ENCODE measurements at regions not wholly inside any gene's neighbourhood (a gene's known extent, or its start where the extent isn't known, plus 50 kb on each side); places are given as distances from the start of the nearest gene placed in this dataset.
A peak's percentile ranks its signal among the peaks of the same experiment; 100 is the strongest.
"Not testable (repeated sequence)": the region's sequence is repeated elsewhere in the genome, so short reads cannot be mapped to it uniquely, and the experiment has no call there.

GRCh38 chr12:130004310-130004877, 100.6 kb upstream of the TMEM132D start:
- H2AK5ac ChIP-seq (ENCODE audit: low read depth, low read length); H3K36me3 ChIP-seq (replicated peaks in 1 of 2; ENCODE audit: control insufficient read depth in 2 of 2, insufficient read depth in 2 of 2, low read length in 2 of 2); H3K9me3 ChIP-seq (replicated peaks in 1 of 2; ENCODE audit: control insufficient read depth in 2 of 2, insufficient read depth in 1 of 2, low read depth in 1 of 2, low read length in 2 of 2); H3K18ac ChIP-seq (ENCODE audit: low read length); H4K8ac ChIP-seq (ENCODE audit: low read depth, low read length); DNase-seq (ENCODE audit: low spot score); H3K4me3 ChIP-seq (ENCODE audit: low read length in 2 of 2); H4K91ac ChIP-seq (ENCODE audit: low read depth, low read length, poor library complexity); H2AFZ ChIP-seq (ENCODE audit: low read length); H2BK12ac ChIP-seq (ENCODE audit: low read length); H3K27ac ChIP-seq (replicated peaks; ENCODE audit: low read length); H3K4me2 ChIP-seq (ENCODE audit: insufficient read depth, low read length, poor library complexity, severe bottlenecking); H2BK5ac ChIP-seq (ENCODE audit: low read length); H3K27me3 ChIP-seq (ENCODE audit: control insufficient read depth in 3 of 3, insufficient read depth in 3 of 3, low read depth in 1 of 3, low read length in 3 of 3); H3K4ac ChIP-seq (ENCODE audit: low read length); H3K79me1 ChIP-seq (ENCODE audit: low read depth, low read length); H3K14ac ChIP-seq (ENCODE audit: low read length); H2BK15ac ChIP-seq (ENCODE audit: low read length); H2BK120ac ChIP-seq (ENCODE audit: low read depth, low read length); H3K23ac ChIP-seq (ENCODE audit: low read depth, low read length, poor library complexity); H3K9ac ChIP-seq (ENCODE audit: low read depth, low read length, poor library complexity); H3K4me1 ChIP-seq (ENCODE audit: control insufficient read depth in 2 of 2, insufficient read depth in 1 of 2, low read depth in 1 of 2, low read length in 2 of 2): not testable (repeated sequence)
- no CpG with 5 or more reads among the region's 4 CpGs for WGBS, 2 donors (ENCODE audit: extremely low coverage in 2 of 2, insufficient read length in 2 of 2, insufficient replicate concordance in 1 of 2)

GRCh38 chr12:130007771-130008170, 103.9 kb upstream of the TMEM132D start:
- no peak overlapping the region for H2AK5ac ChIP-seq (ENCODE audit: low read depth, low read length)
- no peak overlapping the region for H4K8ac ChIP-seq (ENCODE audit: low read depth, low read length)
- no peak overlapping the region for H3K4ac ChIP-seq (ENCODE audit: low read length)
- H3K4me3 ChIP-seq (ENCODE audit: low read length in 2 of 2): no peak overlapping the region
- H3K9ac ChIP-seq (ENCODE audit: low read depth, low read length, poor library complexity): no peak overlapping the region
- H2BK15ac ChIP-seq (ENCODE audit: low read length): no peak overlapping the region
- peak overlapping the region; percentile 36 for H3K18ac ChIP-seq (ENCODE audit: low read length)
- no peak overlapping the region for H2BK120ac ChIP-seq (ENCODE audit: low read depth, low read length)
- H3K4me2 ChIP-seq (ENCODE audit: insufficient read depth, low read length, poor library complexity, severe bottlenecking): no peak overlapping the region
- H2BK12ac ChIP-seq (ENCODE audit: low read length): peak overlapping the region; percentile 14
- H3K4me1 ChIP-seq (ENCODE audit: control insufficient read depth in 2 of 2, insufficient read depth in 1 of 2, low read depth in 1 of 2, low read length in 2 of 2): peaks cover 0 to 3% of the 10 kb centered on the region in 2 donors
- H3K23ac ChIP-seq (ENCODE audit: low read depth, low read length, poor library complexity): peak overlapping the region; percentile 23
- peak overlapping the region; percentile 33 for H3K14ac ChIP-seq (ENCODE audit: low read length)
- no peak for DNase-seq (ENCODE audit: low spot score)
- peaks cover 0 to 1% (median 0%) of the 10 kb centered on the region in 3 experiments for H3K27me3 ChIP-seq (ENCODE audit: control insufficient read depth in 3 of 3, insufficient read depth in 3 of 3, low read depth in 1 of 3, low read length in 3 of 3)
- H4K91ac ChIP-seq (ENCODE audit: low read depth, low read length, poor library complexity): no peak overlapping the region
- no peaks in the 10 kb centered on the region for H3K79me1 ChIP-seq (ENCODE audit: low read depth, low read length)
- H2AFZ ChIP-seq (ENCODE audit: low read length): no peak overlapping the region
- H3K9me3 ChIP-seq (replicated peaks in 1 of 2; ENCODE audit: control insufficient read depth in 2 of 2, insufficient read depth in 1 of 2, low read depth in 1 of 2, low read length in 2 of 2): no peaks in the 10 kb centered on the region
- WGBS, 2 donors (ENCODE audit: extremely low coverage in 2 of 2, insufficient read length in 2 of 2, insufficient replicate concordance in 1 of 2): no CpG with 5 or more reads among the region's 15 CpGs
- no peak overlapping the region for H3K27ac ChIP-seq (replicated peaks; ENCODE audit: low read length)
- no peak overlapping the region for H2BK5ac ChIP-seq (ENCODE audit: low read length)
- H3K36me3 ChIP-seq (replicated peaks in 1 of 2; ENCODE audit: control insufficient read depth in 2 of 2, insufficient read depth in 2 of 2, low read length in 2 of 2): no peaks in the 10 kb centered on the region

GRCh38 chr12:130008241-130008640, 104.4 kb upstream of the TMEM132D start:
- Histone ChIP-seq H3K36me3 (replicated peaks in 1 of 2; ENCODE audit: control insufficient read depth in 2 of 2, insufficient read depth in 2 of 2, low read length in 2 of 2) (no peaks in the 10 kb centered on the region), H3K14ac (ENCODE audit: low read length) (no peak overlapping the region), H3K4me2 (ENCODE audit: insufficient read depth, low read length, poor library complexity, severe bottlenecking) (no peak overlapping the region), H2BK120ac (ENCODE audit: low read depth, low read length) (no peak overlapping the region), H3K4me3 (ENCODE audit: low read length in 2 of 2) (no peak overlapping the region), H2BK5ac (ENCODE audit: low read length) (no peak overlapping the region), H3K18ac (ENCODE audit: low read length) (peak overlapping the region; percentile 40), H2AK5ac (ENCODE audit: low read depth, low read length) (no peak overlapping the region), H2AFZ (ENCODE audit: low read length) (no peak overlapping the region), H3K9ac (ENCODE audit: low read depth, low read length, poor library complexity) (no peak overlapping the region), H3K27ac (replicated peaks; ENCODE audit: low read length) (no peak overlapping the region), H3K4ac (ENCODE audit: low read length) (no peak overlapping the region), H3K79me1 (ENCODE audit: low read depth, low read length) (no peaks in the 10 kb centered on the region), H3K9me3 (replicated peaks in 1 of 2; ENCODE audit: control insufficient read depth in 2 of 2, insufficient read depth in 1 of 2, low read depth in 1 of 2, low read length in 2 of 2) (no peaks in the 10 kb centered on the region), H2BK15ac (ENCODE audit: low read length) (no peak overlapping the region), H3K27me3 (ENCODE audit: control insufficient read depth in 3 of 3, insufficient read depth in 3 of 3, low read depth in 1 of 3, low read length in 3 of 3) (peaks cover 0 to 1% (median 0%) of the 10 kb centered on the region in 3 experiments), H4K91ac (ENCODE audit: low read depth, low read length, poor library complexity) (no peak overlapping the region), H3K4me1 (ENCODE audit: control insufficient read depth in 2 of 2, insufficient read depth in 1 of 2, low read depth in 1 of 2, low read length in 2 of 2) (peaks cover 0 to 3% of the 10 kb centered on the region in 2 donors), H2BK12ac (ENCODE audit: low read length) (no peak overlapping the region), H4K8ac (ENCODE audit: low read depth, low read length) (no peak overlapping the region), H3K23ac (ENCODE audit: low read depth, low read length, poor library complexity) (peak overlapping the region; percentile 36)
- WGBS, 2 donors (ENCODE audit: extremely low coverage in 2 of 2, insufficient read length in 2 of 2, insufficient replicate concordance in 1 of 2): no CpG with 5 or more reads among the region's 10 CpGs
- no peak for DNase-seq (ENCODE audit: low spot score)

- Histone ChIP-seq H3K36me3 (replicated peaks in 1 of 2; ENCODE audit: control insufficient read depth in 2 of 2, insufficient read depth in 2 of 2, low read length in 2 of 2) (no peaks in the 10 kb centered on the region), H3K79me1 (ENCODE audit: low read depth, low read length) (no peaks in the 10 kb centered on the region), H3K9ac (ENCODE audit: low read depth, low read length, poor library complexity) (no peak overlapping the region), H3K4me2 (ENCODE audit: insufficient read depth, low read length, poor library complexity, severe bottlenecking) (no peak overlapping the region), H2BK12ac (ENCODE audit: low read length) (no peak overlapping the region), H3K23ac (ENCODE audit: low read depth, low read length, poor library complexity) (no peak overlapping the region), H3K27me3 (ENCODE audit: control insufficient read depth in 3 of 3, insufficient read depth in 3 of 3, low read depth in 1 of 3, low read length in 3 of 3) (peaks cover 0 to 5% (median 3%) of the 10 kb centered on the region in 3 experiments), H3K4ac (ENCODE audit: low read length) (no peak overlapping the region), H3K14ac (ENCODE audit: low read length) (no peak overlapping the region), H2BK15ac (ENCODE audit: low read length) (no peak overlapping the region), H3K4me3 (ENCODE audit: low read length in 2 of 2) (no peak overlapping the region), H2BK5ac (ENCODE audit: low read length) (no peak overlapping the region), H3K27ac (replicated peaks; ENCODE audit: low read length) (no peak overlapping the region), H3K9me3 (replicated peaks in 1 of 2; ENCODE audit: control insufficient read depth in 2 of 2, insufficient read depth in 1 of 2, low read depth in 1 of 2, low read length in 2 of 2) (no peaks in the 10 kb centered on the region), H2AFZ (ENCODE audit: low read length) (no peak overlapping the region), H4K91ac (ENCODE audit: low read depth, low read length, poor library complexity) (no peak overlapping the region), H4K8ac (ENCODE audit: low read depth, low read length) (no peak overlapping the region), H2AK5ac (ENCODE audit: low read depth, low read length) (no peak overlapping the region), H2BK120ac (ENCODE audit: low read depth, low read length) (no peak overlapping the region), H3K18ac (ENCODE audit: low read length) (no peak overlapping the region), H3K4me1 (ENCODE audit: control insufficient read depth in 2 of 2, insufficient read depth in 1 of 2, low read depth in 1 of 2, low read length in 2 of 2) (peaks cover 0 to 8% of the 10 kb centered on the region in 2 donors)
- DNase-seq (ENCODE audit: low spot score): no peak
- no CpG with 5 or more reads among the region's 16 CpGs for WGBS, 2 donors (ENCODE audit: extremely low coverage in 2 of 2, insufficient read length in 2 of 2, insufficient replicate concordance in 1 of 2)
Measured at GRCh38 chr12:130009961-130010360, 106.1 kb upstream of the TMEM132D start.

All from neuronal stem cell (in vitro differentiated cells).